ENCODE measurements at regions not wholly inside any gene's neighbourhood (a gene's known extent, or its start where the extent isn't known, plus 50 kb on each side); places are given as distances from the start of the nearest gene placed in this dataset.
A peak's percentile ranks its signal among the peaks of the same experiment; 100 is the strongest.

DNA sequence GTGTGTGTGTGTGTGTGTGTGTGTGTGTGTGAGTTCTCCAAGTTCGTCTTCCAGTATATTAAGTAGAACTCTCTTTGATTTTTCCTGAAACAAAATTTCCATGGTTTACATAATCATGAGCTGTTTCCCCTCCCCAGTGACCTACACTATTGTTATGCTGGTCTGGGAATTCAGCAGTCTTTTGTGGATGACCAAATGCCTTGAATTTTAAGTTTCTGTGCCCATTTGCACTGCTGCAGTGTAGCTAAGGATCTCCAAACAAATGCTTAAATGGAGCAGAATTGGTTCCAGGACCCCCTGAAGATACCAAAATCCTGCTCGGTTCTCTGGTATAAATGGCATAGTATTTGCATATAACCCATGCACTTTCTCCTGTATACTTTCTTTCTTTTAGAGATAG, 77.2 kb upstream of the SLC34A2 start:
- Mint-ChIP-seq H3K4me1 (ENCODE audit: low read depth, unreplicated experiment) (peaks cover 10% of the 10 kb centered on the region), H3K27me3 (ENCODE audit: unreplicated experiment) (no peaks in the 10 kb centered on the region), H3K36me3 (ENCODE audit: insufficient read depth, unreplicated experiment) (no peaks in the 10 kb centered on the region), H3K9me3 (ENCODE audit: low read depth, unreplicated experiment) (no peaks in the 10 kb centered on the region), H3K4me3 (ENCODE audit: low read depth, unreplicated experiment) (no peak overlapping the region), H3K27ac (ENCODE audit: unreplicated experiment) (no peak overlapping the region)
- CTCF ChIA-PET = interaction anchor here (0.6 to 0.7 kb wide), 3 partner anchors 11 to 317 kb away, joined by 4 to 9 read pairs (median 4); no protein-coding TSS in a partner anchor
- TF ChIP-seq, protein P1, sequence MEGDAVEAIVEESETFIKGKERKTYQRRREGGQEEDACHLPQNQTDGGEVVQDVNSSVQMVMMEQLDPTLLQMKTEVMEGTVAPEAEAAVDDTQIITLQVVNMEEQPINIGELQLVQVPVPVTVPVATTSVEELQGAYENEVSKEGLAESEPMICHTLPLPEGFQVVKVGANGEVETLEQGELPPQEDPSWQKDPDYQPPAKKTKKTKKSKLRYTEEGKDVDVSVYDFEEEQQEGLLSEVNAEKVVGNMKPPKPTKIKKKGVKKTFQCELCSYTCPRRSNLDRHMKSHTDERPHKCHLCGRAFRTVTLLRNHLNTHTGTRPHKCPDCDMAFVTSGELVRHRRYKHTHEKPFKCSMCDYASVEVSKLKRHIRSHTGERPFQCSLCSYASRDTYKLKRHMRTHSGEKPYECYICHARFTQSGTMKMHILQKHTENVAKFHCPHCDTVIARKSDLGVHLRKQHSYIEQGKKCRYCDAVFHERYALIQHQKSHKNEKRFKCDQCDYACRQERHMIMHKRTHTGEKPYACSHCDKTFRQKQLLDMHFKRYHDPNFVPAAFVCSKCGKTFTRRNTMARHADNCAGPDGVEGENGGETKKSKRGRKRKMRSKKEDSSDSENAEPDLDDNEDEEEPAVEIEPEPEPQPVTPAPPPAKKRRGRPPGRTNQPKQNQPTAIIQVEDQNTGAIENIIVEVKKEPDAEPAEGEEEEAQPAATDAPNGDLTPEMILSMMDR (IDR thresholded peaks at IDR 0.05; ENCODE audit: unreplicated experiment) = no peak
- DNase-seq = no peak
- intact Hi-C loops (cut with micrococcal nuclease; ENCODE audit: unreplicated experiment) = no loop called here
- BruUV-seq (replicated peaks) = no TSS peak

DNA sequence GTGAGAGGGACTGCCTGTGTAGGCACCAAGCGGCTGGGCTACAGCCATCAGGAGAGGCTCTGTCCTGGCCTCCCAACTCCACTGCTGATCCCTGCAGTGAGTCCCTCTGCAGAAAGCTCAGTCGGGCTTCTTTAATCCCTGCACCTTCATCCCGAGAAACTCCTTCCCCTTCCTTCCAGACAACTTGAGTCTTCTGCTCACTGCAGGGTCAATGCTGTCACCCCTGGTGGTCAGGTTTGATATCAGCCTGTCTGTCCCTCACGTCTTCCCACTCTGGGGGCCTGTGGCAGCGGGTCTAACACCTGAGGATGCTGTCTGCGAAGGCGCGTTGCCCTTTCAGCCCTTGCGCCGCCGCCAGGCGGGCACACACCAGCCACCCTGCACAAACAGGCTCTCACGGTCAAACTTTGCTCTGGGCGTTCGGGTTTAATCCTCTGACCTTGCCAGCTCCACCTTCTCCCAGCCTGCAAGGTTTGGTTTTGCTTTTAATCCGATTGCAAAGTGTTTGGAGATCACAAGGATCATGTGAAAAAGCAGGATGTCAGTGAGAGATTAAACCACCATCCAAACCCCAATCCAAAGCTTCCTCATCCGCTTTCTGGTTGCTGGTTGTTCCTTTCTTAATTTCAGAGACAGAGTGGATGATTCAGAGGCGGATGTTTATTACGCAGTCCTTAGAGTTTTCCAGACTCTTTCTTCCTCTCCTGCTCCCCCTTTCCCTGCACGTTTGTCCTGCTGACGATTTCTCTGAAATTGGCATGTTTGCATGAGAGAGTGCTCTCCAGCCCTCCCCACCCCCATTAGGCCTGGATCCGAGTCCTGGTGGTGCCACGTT, 74.8 kb upstream of the SLC34A2 start:
- no peaks in the 10 kb centered on the region for H3K27me3 Mint-ChIP-seq (ENCODE audit: unreplicated experiment)
- TF ChIP-seq, protein P1 (IDR thresholded peaks at IDR 0.05; ENCODE audit: unreplicated experiment) = no peak
- CTCF ChIA-PET = no interaction called here

DNA sequence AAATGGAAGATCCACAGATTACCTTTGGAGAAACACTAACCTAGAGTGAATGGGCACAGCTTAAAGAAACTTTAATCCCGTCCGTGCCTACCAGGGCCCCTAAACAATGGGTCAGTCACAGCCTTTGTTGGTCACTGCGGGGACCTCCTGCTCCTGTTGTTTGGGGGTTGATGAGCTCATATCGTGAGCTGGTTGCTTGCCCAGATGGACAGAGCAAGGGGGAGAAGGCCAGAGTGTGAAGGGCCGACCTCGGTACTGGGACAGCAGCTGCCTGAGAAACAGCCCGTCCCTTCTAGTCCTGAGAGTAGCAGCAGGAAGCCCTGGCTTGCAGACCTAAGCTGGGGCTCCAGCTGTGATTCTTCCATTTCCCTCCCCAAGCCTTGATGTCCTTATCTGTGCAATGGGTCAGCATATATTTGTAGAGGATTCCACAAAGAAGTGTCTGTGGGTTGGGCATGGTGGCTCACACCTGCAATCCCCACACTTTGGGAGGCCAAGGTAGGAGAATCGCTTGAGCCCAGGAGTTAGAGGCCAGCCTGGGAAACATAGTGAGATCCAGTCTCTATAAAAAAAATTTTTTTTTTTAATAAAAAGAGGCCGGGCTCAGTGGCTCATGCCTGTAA, 69.6 kb upstream of the SLC34A2 start:
- H3K9me3 Mint-ChIP-seq (ENCODE audit: low read depth, unreplicated experiment) = no peaks in the 10 kb centered on the region
- no TSS peak for BruUV-seq (replicated peaks)

More for the DNA sequence above, 74.8 kb upstream of the SLC34A2 start:
- Mint-ChIP-seq H3K9me3 (ENCODE audit: low read depth, unreplicated experiment) (no peaks in the 10 kb centered on the region), H3K4me1 (ENCODE audit: low read depth, unreplicated experiment) (peaks cover 10% of the 10 kb centered on the region), H3K36me3 (ENCODE audit: insufficient read depth, unreplicated experiment) (no peaks in the 10 kb centered on the region), H3K27ac (ENCODE audit: unreplicated experiment) (no peak overlapping the region), H3K4me3 (ENCODE audit: low read depth, unreplicated experiment) (peak overlapping the region; percentile 9)
- intact Hi-C loops (cut with micrococcal nuclease; ENCODE audit: unreplicated experiment) = no loop called here
- DNase-seq = no peak
- no TSS peak for BruUV-seq (replicated peaks)

DNA sequence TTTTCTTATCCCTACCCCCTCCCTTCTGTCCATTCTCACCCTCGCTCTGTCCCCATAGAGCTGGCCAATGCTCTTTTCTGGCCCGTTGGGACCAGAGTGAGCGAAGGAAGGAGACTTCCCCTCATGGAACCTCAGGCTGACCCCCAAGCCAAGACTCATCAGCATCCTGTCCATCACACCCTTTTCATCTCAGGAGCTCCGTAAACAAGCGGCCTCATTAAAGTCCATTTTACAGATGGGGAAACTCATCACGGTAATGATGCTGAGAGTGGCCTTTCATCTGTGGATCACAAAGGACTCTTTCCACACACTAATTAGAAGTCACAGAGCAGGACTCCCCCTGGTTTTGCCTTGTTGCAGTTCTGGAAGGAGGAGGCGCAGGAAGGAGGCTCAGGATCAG, 67.4 kb upstream of the SLC34A2 start:
- no peaks in the 10 kb centered on the region for H3K36me3 Mint-ChIP-seq (ENCODE audit: insufficient read depth, unreplicated experiment)
- BruUV-seq (replicated peaks) = no TSS peak
- no peak for DNase-seq
- H3K27ac Mint-ChIP-seq (ENCODE audit: unreplicated experiment) = no peak overlapping the region
- H3K4me3 Mint-ChIP-seq (ENCODE audit: low read depth, unreplicated experiment) = no peak overlapping the region
- TF ChIP-seq, protein P1 (IDR thresholded peaks at IDR 0.05; ENCODE audit: unreplicated experiment) = no peak
- intact Hi-C loops (cut with micrococcal nuclease; ENCODE audit: unreplicated experiment) = no loop called here
- H3K4me1 Mint-ChIP-seq (ENCODE audit: low read depth, unreplicated experiment) = no peaks in the 10 kb centered on the region
- no peaks in the 10 kb centered on the region for H3K27me3 Mint-ChIP-seq (ENCODE audit: unreplicated experiment)
- CTCF ChIA-PET = interaction anchor here (0.6 kb wide), 1 partner anchor 138 kb away, joined by 3 read pairs; no protein-coding TSS in a partner anchor
- no peaks in the 10 kb centered on the region for H3K9me3 Mint-ChIP-seq (ENCODE audit: low read depth, unreplicated experiment)

More for the DNA sequence above, 69.6 kb upstream of the SLC34A2 start:
- TF ChIP-seq, protein P1 (IDR thresholded peaks at IDR 0.05; ENCODE audit: unreplicated experiment) = no peak
- no peak overlapping the region for H3K27ac Mint-ChIP-seq (ENCODE audit: unreplicated experiment)
- no peaks in the 10 kb centered on the region for H3K36me3 Mint-ChIP-seq (ENCODE audit: insufficient read depth, unreplicated experiment)
- H3K4me1 Mint-ChIP-seq (ENCODE audit: low read depth, unreplicated experiment) = peaks cover 4% of the 10 kb centered on the region
- no peak for DNase-seq
- CTCF ChIA-PET = interaction anchor here (0.5 kb wide), 1 partner anchor 15 kb away, joined by 4 read pairs; no protein-coding TSS in a partner anchor
- intact Hi-C loops (cut with micrococcal nuclease; ENCODE audit: unreplicated experiment) = no loop called here
- no peaks in the 10 kb centered on the region for H3K27me3 Mint-ChIP-seq (ENCODE audit: unreplicated experiment)
- no peak overlapping the region for H3K4me3 Mint-ChIP-seq (ENCODE audit: low read depth, unreplicated experiment)

Data from Calu3 (cell line).